A673 (cell line): ENCODE measurements at regions not wholly inside any gene's neighbourhood (a gene's known extent, or its start where the extent isn't known, plus 50 kb on each side); places are given as distances from the start of the nearest gene placed in this dataset.

Source experiments
- BruUV-seq: library from RNA; stranded (reverse); fragments of 400-500 nt; replicated peaks from 2 replicates; lab custom pipeline; 2021; lab: Mats Ljungman, UMichigan
- CTCF ChIA-PET: fragments of 300-600 bp; sonication (Branson Sonifier 250); formaldehyde crosslinking; loops from one replicate; lab custom pipeline; 2022; ENCODE audit warnings: antibody characterized with exemption; lab: Charles Lee
- POLR2A ChIA-PET: fragments of 300-600 bp; sonication (Branson Sonifier 250); formaldehyde crosslinking; loops from one replicate; lab custom pipeline; 2022; ENCODE audit warnings: antibody characterized with exemption; ENCODE audit not compliant: low non-redundant PET; lab: Charles Lee
- DNase-seq: peaks from one replicate; pipeline ENCODE4 v3.0.0-alpha.2; 2015; ENCODE audit warnings: low spot score
- H3K27ac ChIP-seq: fragments of 200-600 bp; sonication (generic); 2 replicates; pipeline ENCODE4 v1.5.1; 2016; ENCODE audit warnings: mixed run types, low read depth, mild to moderate bottlenecking, mixed read lengths, antibody characterized with exemption, low read length; ENCODE audit not compliant: poor library complexity, severe bottlenecking
- H3K27me3 ChIP-seq: fragments of 200-600 bp; sonication (generic); replicated peaks from 2 replicates; pipeline ENCODE4 v1.6.1; 2017; ENCODE audit warnings: mixed run types, low read depth, mild to moderate bottlenecking, mixed read lengths, antibody characterized with exemption, low read length; ENCODE audit not compliant: insufficient read depth, poor library complexity
- H3K36me3 ChIP-seq: fragments of 200-600 bp; sonication (generic); 2 replicates; pipeline ENCODE4 v1.6.1; 2016; ENCODE audit warnings: mixed run types, mild to moderate bottlenecking, mixed read lengths, antibody characterized with exemption, low read length; ENCODE audit not compliant: insufficient read depth, poor library complexity, severe bottlenecking
- H3K4me1 ChIP-seq: fragments of 200-600 bp; sonication (generic); 2 replicates; pipeline ENCODE4 v1.6.1; 2017; ENCODE audit warnings: mixed run types, mild to moderate bottlenecking, mixed read lengths, antibody characterized with exemption, low read length; ENCODE audit not compliant: insufficient read depth, poor library complexity, severe bottlenecking
- H3K4me3 ChIP-seq: fragments of 200-600 bp; sonication (generic); 2 replicates; pipeline ENCODE4 v1.5.1; 2016; ENCODE audit warnings: low read depth, mixed run types, mild to moderate bottlenecking, mixed read lengths, low read length; ENCODE audit not compliant: poor library complexity, severe bottlenecking
- H3K9me3 ChIP-seq: fragments of 200-600 bp; sonication (generic); 2 replicates; pipeline ENCODE4 v1.6.1; 2016; ENCODE audit warnings: mixed run types, low read depth, mild to moderate bottlenecking, mixed read lengths, antibody characterized with exemption, low read length; ENCODE audit not compliant: poor library complexity, severe bottlenecking
- EZH2 ChIP-seq: fragments of 200-600 bp; sonication (generic); IDR thresholded peaks from 2 replicates; pipeline ENCODE4 v1.6.1; 2017; ENCODE audit warnings: borderline replicate concordance, low read depth, mild to moderate bottlenecking, mixed read lengths, antibody characterized with exemption, low read length; ENCODE audit not compliant: poor library complexity, severe bottlenecking
- intact Hi-C: fragments of 100-400 bp; cut with micrococcal nuclease; formaldehyde crosslinking; loops from one replicate; pipeline ENCODE4 v1.10.0; 2022; ENCODE audit not compliant: unreplicated experiment
- TF ChIP-seq, protein P1 (sequence below): fragments of 300-800, 200-600 bp; sonication (generic); conservative IDR thresholded peaks from 2 replicates; pipeline ENCODE4 v1.5.1; 2017; ENCODE audit warnings: low read depth, mild to moderate bottlenecking, antibody characterized with exemption, low read length, moderate library complexity, mixed read lengths

DNA sequence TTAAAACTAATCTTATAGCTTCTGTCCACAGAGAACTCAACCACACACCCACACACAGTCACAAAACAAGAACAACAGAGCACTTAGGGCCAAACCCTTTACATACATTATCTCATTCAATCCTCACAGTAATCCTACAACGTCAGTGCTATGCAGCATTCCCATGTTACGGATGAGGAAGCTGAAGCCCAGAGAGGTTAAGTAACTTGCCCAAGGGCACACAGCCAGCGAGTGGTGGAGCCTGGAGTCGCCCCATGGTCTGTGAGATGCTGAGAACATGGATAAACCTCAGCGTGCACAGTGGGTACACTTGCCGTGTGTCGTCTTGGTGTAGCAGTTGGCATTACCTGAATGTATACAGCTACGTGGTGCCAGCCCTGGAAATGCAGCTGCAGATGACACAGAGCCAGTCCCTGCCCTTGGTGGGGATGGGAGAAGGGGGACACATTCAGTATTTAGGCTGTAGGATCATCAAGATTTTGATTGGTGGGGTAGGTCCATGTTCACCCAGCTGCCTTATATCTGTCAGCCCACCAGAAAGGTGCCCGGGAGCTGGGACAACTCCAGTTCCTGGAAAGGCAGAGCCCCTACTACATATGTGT, 177.0 kb downstream of the IRF8 start:
- ChIA-PET POLR2A (no interaction called here), CTCF (no interaction called here)
- no peak for DNase-seq
- Histone ChIP-seq H3K27me3 (peaks cover 32% of the 10 kb centered on the region), H3K4me1 (no peaks in the 10 kb centered on the region), H3K36me3 (no peaks in the 10 kb centered on the region), H3K27ac (no peak overlapping the region), H3K4me3 (no peak overlapping the region), H3K9me3 (no peaks in the 10 kb centered on the region)
- BruUV-seq: no TSS peak
- intact Hi-C loops: no loop called here
- no peak for TF ChIP-seq EZH2
- TF ChIP-seq, protein P1, sequence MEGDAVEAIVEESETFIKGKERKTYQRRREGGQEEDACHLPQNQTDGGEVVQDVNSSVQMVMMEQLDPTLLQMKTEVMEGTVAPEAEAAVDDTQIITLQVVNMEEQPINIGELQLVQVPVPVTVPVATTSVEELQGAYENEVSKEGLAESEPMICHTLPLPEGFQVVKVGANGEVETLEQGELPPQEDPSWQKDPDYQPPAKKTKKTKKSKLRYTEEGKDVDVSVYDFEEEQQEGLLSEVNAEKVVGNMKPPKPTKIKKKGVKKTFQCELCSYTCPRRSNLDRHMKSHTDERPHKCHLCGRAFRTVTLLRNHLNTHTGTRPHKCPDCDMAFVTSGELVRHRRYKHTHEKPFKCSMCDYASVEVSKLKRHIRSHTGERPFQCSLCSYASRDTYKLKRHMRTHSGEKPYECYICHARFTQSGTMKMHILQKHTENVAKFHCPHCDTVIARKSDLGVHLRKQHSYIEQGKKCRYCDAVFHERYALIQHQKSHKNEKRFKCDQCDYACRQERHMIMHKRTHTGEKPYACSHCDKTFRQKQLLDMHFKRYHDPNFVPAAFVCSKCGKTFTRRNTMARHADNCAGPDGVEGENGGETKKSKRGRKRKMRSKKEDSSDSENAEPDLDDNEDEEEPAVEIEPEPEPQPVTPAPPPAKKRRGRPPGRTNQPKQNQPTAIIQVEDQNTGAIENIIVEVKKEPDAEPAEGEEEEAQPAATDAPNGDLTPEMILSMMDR: no peak

DNA sequence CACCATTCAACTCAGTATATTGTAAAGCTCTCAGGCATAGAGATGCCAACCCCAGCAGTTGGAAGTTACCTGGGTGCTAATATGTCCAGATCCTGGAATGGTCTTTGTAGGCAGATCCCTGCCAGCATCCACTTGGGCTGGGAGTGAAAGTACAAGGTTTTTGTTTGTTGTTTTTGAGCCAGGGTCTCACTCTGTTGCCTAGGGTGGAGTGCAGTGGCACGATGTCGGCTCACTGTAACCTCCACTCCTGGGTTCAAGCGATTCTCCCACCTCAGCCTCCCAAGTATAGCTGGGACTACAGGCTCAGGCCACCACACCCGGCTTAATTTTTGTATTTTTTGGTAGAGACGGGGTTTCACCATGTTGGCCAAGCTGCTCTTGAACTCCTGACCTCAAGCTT, 177.6 kb downstream of the IRF8 start:
- Histone ChIP-seq H3K4me1 (no peaks in the 10 kb centered on the region), H3K9me3 (no peaks in the 10 kb centered on the region), H3K4me3 (no peak overlapping the region), H3K36me3 (no peaks in the 10 kb centered on the region), H3K27ac (no peak overlapping the region), H3K27me3 (peaks cover 32% of the 10 kb centered on the region)
- no TSS peak for BruUV-seq
- TF ChIP-seq, protein P1: no peak
- TF ChIP-seq EZH2: no peak
- CTCF ChIA-PET: no interaction called here
- POLR2A ChIA-PET: no interaction called here
- intact Hi-C loops: no loop called here
- no peak for DNase-seq

DNA sequence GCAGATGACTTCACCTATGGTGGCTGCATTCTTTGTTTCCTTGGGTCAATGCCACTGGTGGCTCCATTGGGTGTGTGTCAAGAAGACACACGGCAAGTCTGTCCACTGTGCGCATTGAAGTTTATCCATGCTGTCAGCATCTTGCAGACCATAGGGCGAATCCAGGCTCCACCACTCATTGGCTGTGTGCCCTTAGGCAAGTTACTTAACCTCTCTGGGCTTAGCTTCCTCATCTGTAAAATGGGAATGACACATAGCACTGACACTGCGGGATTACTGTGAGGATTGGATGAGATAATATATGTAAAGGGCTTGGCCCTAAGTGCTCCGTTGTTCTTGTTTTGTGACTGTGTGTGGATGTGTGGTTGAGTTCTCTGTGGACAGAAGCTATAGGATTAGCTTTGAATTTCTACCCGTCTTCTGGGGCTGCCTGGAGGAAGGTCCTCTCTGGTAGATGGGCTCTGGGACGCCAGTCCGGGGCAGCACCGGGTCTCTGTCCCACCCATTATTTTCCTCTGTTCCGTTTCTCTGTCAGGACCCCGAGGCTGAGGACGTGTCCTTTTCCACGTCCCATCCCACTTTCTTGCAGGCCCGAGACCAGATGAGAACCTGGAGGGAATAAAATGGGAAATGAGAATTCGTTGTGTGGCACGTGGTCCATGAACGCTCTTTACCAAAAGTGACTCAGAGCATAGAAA, 178.4 kb downstream of the IRF8 start:
- Histone ChIP-seq H3K27me3 (peaks cover 32% of the 10 kb centered on the region), H3K9me3 (no peaks in the 10 kb centered on the region), H3K4me1 (no peaks in the 10 kb centered on the region), H3K27ac (no peak overlapping the region), H3K36me3 (no peaks in the 10 kb centered on the region), H3K4me3 (no peak overlapping the region)
- BruUV-seq: no TSS peak
- DNase-seq: no peak
- intact Hi-C loops: no loop called here
- CTCF ChIA-PET: no interaction called here
- TF ChIP-seq, protein P1: no peak
- POLR2A ChIA-PET: no interaction called here
